WTC11 (cell line): ENCODE measurements at regions not wholly inside any gene's neighbourhood (a gene's known extent, or its start where the extent isn't known, plus 50 kb on each side); places are given as distances from the start of the nearest gene placed in this dataset.
"Not testable (repeated sequence)": the region's sequence is repeated elsewhere in the genome, so short reads cannot be mapped to it uniquely, and the experiment has no call there.

Experiments used
- AFF4 ChIP-seq: sonication (generic); formaldehyde crosslinking; IDR thresholded peaks from 2 replicates; pipeline ENCODE4 v1.8.1; 2023; ENCODE audit warnings: mild to moderate bottlenecking, missing genetic modification reagents, borderline replicate concordance
- ATF2 ChIP-seq: sonication (generic); formaldehyde crosslinking; IDR thresholded peaks from 2 replicates; pipeline ENCODE4 v1.8.1; 2022; ENCODE audit warnings: low read depth, missing genetic modification reagents, borderline replicate concordance
- CTCF ChIP-seq: fragments of 200-600 bp; IDR thresholded peaks from 2 replicates; pipeline ENCODE4 v1.8.0; 2022; ENCODE audit warnings: antibody characterized with exemption
- IRF1 ChIP-seq: sonication (generic); formaldehyde crosslinking; IDR thresholded peaks from 2 replicates; pipeline ENCODE4 v1.8.0; 2023; ENCODE audit warnings: missing genetic modification reagents
- NR3C1 ChIP-seq: sonication (generic); formaldehyde crosslinking; conservative IDR thresholded peaks from 2 replicates; pipeline ENCODE4 v1.8.1; 2023; ENCODE audit warnings: low read depth, mild to moderate bottlenecking, missing genetic modification reagents
- ZMAT4 ChIP-seq: fragments of 250-450 bp; sonication (Bioruptor Pico); IDR thresholded peaks from 2 replicates; pipeline ENCODE4 v1.9.0; 2021; ENCODE audit warnings: mild to moderate bottlenecking

- not testable (repeated sequence) for TF ChIP-seq ATF2; AFF4 (CRISPR knock-in tag); IRF1 (CRISPR knock-in tag); ZMAT4 (CRISPR knock-in tag); NR3C1 (CRISPR knock-in tag); CTCF
Observed at GRCh38 chr21:9764294-9764693, 757.1 kb upstream of the TPTE start.
